Nephron progenitor cell (in vitro differentiated cells): ENCODE measurements at regions not wholly inside any gene's neighbourhood (a gene's known extent, or its start where the extent isn't known, plus 50 kb on each side); places are given as distances from the start of the nearest gene placed in this dataset.

Source experiments
- DNase-seq: peaks from one replicate; pipeline ENCODE4 v3.0.0; 2021
- H3K27ac Mint-ChIP-seq: 2 replicates; pipeline ENCODE4 v1.8.0; 2021; ENCODE audit warnings: mild to moderate bottlenecking, moderate library complexity, mixed read lengths
- H3K27me3 Mint-ChIP-seq: 2 replicates; pipeline ENCODE4 v1.8.0; 2021; ENCODE audit warnings: mild to moderate bottlenecking, low read depth, mixed read lengths; ENCODE audit not compliant: poor library complexity
- H3K36me3 Mint-ChIP-seq: 2 replicates; pipeline ENCODE4 v1.8.0; 2021; ENCODE audit warnings: low read depth, mixed read lengths
- H3K4me1 Mint-ChIP-seq: 2 replicates; pipeline ENCODE4 v1.8.0; 2021; ENCODE audit warnings: mixed read lengths
- H3K4me3 Mint-ChIP-seq: 2 replicates; pipeline ENCODE4 v1.8.0; 2021; ENCODE audit warnings: mild to moderate bottlenecking, moderate library complexity, mixed read lengths
- H3K9me3 Mint-ChIP-seq: 2 replicates; pipeline ENCODE4 v1.8.0; 2021; ENCODE audit warnings: mild to moderate bottlenecking, moderate library complexity, mixed read lengths
- CTCF ChIP-seq: fragments of 200-600 bp; sonication (generic); IDR thresholded peaks from 2 replicates; pipeline ENCODE4 v1.5.0; 2021; ENCODE audit warnings: antibody characterized with exemption

GRCh38 chr17:71109697-71110096 is 940.4 kb downstream of the KCNJ2 start:
- Mint-ChIP-seq H3K4me3 (no peak overlapping the region), H3K4me1 (peaks cover 16% of the 10 kb centered on the region), H3K36me3 (no peaks in the 10 kb centered on the region), H3K27me3 (no peaks in the 10 kb centered on the region), H3K27ac (no peak overlapping the region), H3K9me3 (peaks cover 7% of the 10 kb centered on the region)
- TF ChIP-seq CTCF = no peak
- no peak for DNase-seq

GRCh38 chr17:71110326-71110725 is 941.0 kb downstream of the KCNJ2 start:
- no peak for DNase-seq
- Mint-ChIP-seq H3K27me3 (no peaks in the 10 kb centered on the region), H3K27ac (no peak overlapping the region), H3K9me3 (peaks cover 7% of the 10 kb centered on the region), H3K4me1 (peaks cover 16% of the 10 kb centered on the region), H3K4me3 (no peak overlapping the region), H3K36me3 (no peaks in the 10 kb centered on the region)
- TF ChIP-seq CTCF = no peak

- Mint-ChIP-seq H3K4me1 (peaks cover 16% of the 10 kb centered on the region), H3K36me3 (no peaks in the 10 kb centered on the region), H3K27ac (no peak overlapping the region), H3K27me3 (no peaks in the 10 kb centered on the region), H3K9me3 (no peaks in the 10 kb centered on the region), H3K4me3 (no peak overlapping the region)
- no peak for DNase-seq
- no peak for TF ChIP-seq CTCF
Observed at GRCh38 chr17:71111460-71111859, 942.1 kb downstream of the KCNJ2 start.

- Mint-ChIP-seq H3K4me3 (no peak overlapping the region), H3K36me3 (no peaks in the 10 kb centered on the region), H3K27ac (no peak overlapping the region), H3K4me1 (peaks cover 16% of the 10 kb centered on the region), H3K27me3 (no peaks in the 10 kb centered on the region), H3K9me3 (no peaks in the 10 kb centered on the region)
- no peak for TF ChIP-seq CTCF
- no peak for DNase-seq
Observed at GRCh38 chr17:71111934-71112333, 942.6 kb downstream of the KCNJ2 start.

GRCh38 chr17:71113347-71113746 is 944.0 kb downstream of the KCNJ2 start:
- peaks cover 30% of the 10 kb centered on the region for H3K4me1 Mint-ChIP-seq
- no peak for TF ChIP-seq CTCF
- no peaks in the 10 kb centered on the region for H3K9me3 Mint-ChIP-seq
- no peak for DNase-seq
- no peaks in the 10 kb centered on the region for H3K36me3 Mint-ChIP-seq
- H3K4me3 Mint-ChIP-seq = no peak overlapping the region
- no peak overlapping the region for H3K27ac Mint-ChIP-seq
- H3K27me3 Mint-ChIP-seq = no peaks in the 10 kb centered on the region

- H3K27ac Mint-ChIP-seq = no peak overlapping the region
- no peak overlapping the region for H3K4me3 Mint-ChIP-seq
- H3K9me3 Mint-ChIP-seq = no peaks in the 10 kb centered on the region
- no peak for TF ChIP-seq CTCF
- no peak for DNase-seq
- no peaks in the 10 kb centered on the region for H3K27me3 Mint-ChIP-seq
- H3K36me3 Mint-ChIP-seq = no peaks in the 10 kb centered on the region
- peaks cover 26% of the 10 kb centered on the region for H3K4me1 Mint-ChIP-seq
Observed at GRCh38 chr17:71114911-71115668, 945.8 kb downstream of the KCNJ2 start.
